Body of pancreas (tissue), 4 donors: ENCODE measurements at regions not wholly inside any gene's neighbourhood (a gene's known extent, or its start where the extent isn't known, plus 50 kb on each side); places are given as distances from the start of the nearest gene placed in this dataset.

Experiments
- POLR2A ChIP-seq, 3 donors: fragments of 450-650 bp; IDR thresholded peaks; one replicate each; pipeline ENCODE4 v1.6.1; 2016; ENCODE audit warnings: antibody characterized with exemption in 3 of 3, mild to moderate bottlenecking in 2 of 3
- TF ChIP-seq, protein P1 (sequence below), 7 experiments: fragments of 450-650 bp in 4 of 7; fragments of 200-600 bp in 3 of 7; sonication (generic) in 3 of 7; IDR thresholded peaks; one replicate each; pipeline ENCODE4 v1.5.1; 2016 to 2019; ENCODE audit warnings: antibody characterized with exemption in 7 of 7

DNA sequence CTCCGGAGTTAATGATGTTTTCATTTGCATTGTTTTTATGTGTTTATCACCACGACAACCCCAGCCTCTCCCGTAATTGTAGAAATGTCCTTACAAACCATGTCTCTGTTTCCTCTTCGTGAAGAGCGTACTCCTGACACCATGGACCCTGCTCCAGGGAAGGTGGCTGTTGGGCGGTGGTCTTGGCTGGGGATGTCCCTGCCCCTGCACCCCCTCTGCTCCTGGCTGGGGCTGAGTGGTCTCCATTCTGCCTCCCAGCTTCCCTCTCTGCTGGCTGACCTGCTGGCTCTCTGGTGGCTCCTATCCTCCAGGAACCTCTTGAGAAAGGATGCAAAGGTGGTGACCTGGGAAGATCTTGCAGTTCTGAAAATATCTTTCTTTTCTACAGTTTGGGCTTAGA is 81.1 kb downstream of the ASB1 start:
- no peak for TF ChIP-seq POLR2A (IDR thresholded peaks at IDR 0.05)
- TF ChIP-seq, protein P1, sequence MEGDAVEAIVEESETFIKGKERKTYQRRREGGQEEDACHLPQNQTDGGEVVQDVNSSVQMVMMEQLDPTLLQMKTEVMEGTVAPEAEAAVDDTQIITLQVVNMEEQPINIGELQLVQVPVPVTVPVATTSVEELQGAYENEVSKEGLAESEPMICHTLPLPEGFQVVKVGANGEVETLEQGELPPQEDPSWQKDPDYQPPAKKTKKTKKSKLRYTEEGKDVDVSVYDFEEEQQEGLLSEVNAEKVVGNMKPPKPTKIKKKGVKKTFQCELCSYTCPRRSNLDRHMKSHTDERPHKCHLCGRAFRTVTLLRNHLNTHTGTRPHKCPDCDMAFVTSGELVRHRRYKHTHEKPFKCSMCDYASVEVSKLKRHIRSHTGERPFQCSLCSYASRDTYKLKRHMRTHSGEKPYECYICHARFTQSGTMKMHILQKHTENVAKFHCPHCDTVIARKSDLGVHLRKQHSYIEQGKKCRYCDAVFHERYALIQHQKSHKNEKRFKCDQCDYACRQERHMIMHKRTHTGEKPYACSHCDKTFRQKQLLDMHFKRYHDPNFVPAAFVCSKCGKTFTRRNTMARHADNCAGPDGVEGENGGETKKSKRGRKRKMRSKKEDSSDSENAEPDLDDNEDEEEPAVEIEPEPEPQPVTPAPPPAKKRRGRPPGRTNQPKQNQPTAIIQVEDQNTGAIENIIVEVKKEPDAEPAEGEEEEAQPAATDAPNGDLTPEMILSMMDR (IDR thresholded peaks at IDR 0.05), result no peak
